OCI-LY1 (cell line): ENCODE measurements at regions not wholly inside any gene's neighbourhood (a gene's known extent, or its start where the extent isn't known, plus 50 kb on each side); places are given as distances from the start of the nearest gene placed in this dataset.

Experiments
- H2AFZ ChIP-seq: fragments of 200-600 bp; sonication (generic), shearing (Covaris generic); 2 replicates; pipeline ENCODE4 v1.6.0; 2014; ENCODE audit warnings: antibody characterized with exemption, mild to moderate bottlenecking, low read length
- H3F3A ChIP-seq: fragments of 200-600 bp; sonication (generic), shearing (Covaris generic); 2 replicates; pipeline ENCODE4 v1.6.0; 2014; ENCODE audit warnings: mild to moderate bottlenecking, antibody characterized with exemption, low read length, moderate library complexity; ENCODE audit not compliant: insufficient read depth
- H3K27ac ChIP-seq: fragments of 200-600 bp; sonication (generic); 2 replicates; pipeline ENCODE4 v1.5.1; 2014; ENCODE audit warnings: low read length, mixed run types, mild to moderate bottlenecking, low read depth; ENCODE audit not compliant: poor library complexity, severe bottlenecking
- H3K27me3 ChIP-seq: fragments of 200-600 bp; sonication (generic); 2 replicates; pipeline ENCODE4 v1.6.0; 2014; ENCODE audit warnings: antibody characterized with exemption, mild to moderate bottlenecking, low read length, moderate library complexity; ENCODE audit not compliant: insufficient read depth
- H3K36me3 ChIP-seq: fragments of 200-600 bp; sonication (generic); 2 replicates; pipeline ENCODE4 v1.6.1; 2014; ENCODE audit warnings: mild to moderate bottlenecking, antibody characterized with exemption, low read length, moderate library complexity, mixed read lengths; ENCODE audit not compliant: insufficient read depth
- H3K4me1 ChIP-seq: fragments of 200-600 bp; sonication (generic); 2 replicates; pipeline ENCODE4 v1.5.1; 2014; ENCODE audit warnings: mild to moderate bottlenecking, low read length, moderate library complexity; ENCODE audit not compliant: insufficient read depth, severe bottlenecking
- H3K4me2 ChIP-seq: fragments of 200-600 bp; sonication (generic), shearing (Covaris generic); 2 replicates; pipeline ENCODE4 v1.6.1; 2014; ENCODE audit warnings: low read length
- H3K4me3 ChIP-seq: fragments of 200-600 bp; sonication (generic); 2 replicates; pipeline ENCODE4 v1.5.1; 2014; ENCODE audit warnings: low read length, low read depth, mild to moderate bottlenecking, mixed read lengths; ENCODE audit not compliant: poor library complexity, severe bottlenecking
- H3K79me2 ChIP-seq: fragments of 200-600 bp; shearing (Covaris generic); 2 replicates; pipeline ENCODE4 v1.6.1; 2016; ENCODE audit warnings: mixed run types, low read length, mixed read lengths; ENCODE audit not compliant: insufficient read depth
- H3K9ac ChIP-seq: fragments of 200-600 bp; sonication (generic), shearing (Covaris generic); 2 replicates; pipeline ENCODE4 v1.6.1; 2014; ENCODE audit warnings: mild to moderate bottlenecking, low read length, mixed read lengths
- H3K9me2 ChIP-seq: fragments of 200-600 bp; sonication (generic), shearing (Covaris generic); 2 replicates; pipeline ENCODE4 v1.6.1; 2014; ENCODE audit warnings: low read depth, mild to moderate bottlenecking, low read length, mixed read lengths
- H3K9me3 ChIP-seq: fragments of 200-600 bp; shearing (Covaris generic); 2 replicates; pipeline ENCODE4 v1.6.1; 2014; ENCODE audit warnings: low read length, mixed read lengths
- H4K20me1 ChIP-seq: fragments of 200-600 bp; sonication (generic), shearing (Covaris generic); 2 replicates; pipeline ENCODE4 v1.6.0; 2016; ENCODE audit warnings: mild to moderate bottlenecking, low read length; ENCODE audit not compliant: insufficient read depth
- CTCF ChIP-seq: fragments of 200-600 bp; sonication (generic), shearing (Covaris generic); IDR thresholded peaks from 2 replicates; pipeline ENCODE4 v1.5.1; 2017; ENCODE audit warnings: mild to moderate bottlenecking, antibody characterized with exemption, low read length, moderate library complexity, mixed read lengths
- EZH2 ChIP-seq: fragments of 200-600 bp; sonication (generic), shearing (Covaris generic); IDR thresholded peaks from 2 replicates; pipeline ENCODE4 v1.8.0; 2017; ENCODE audit warnings: borderline replicate concordance, mixed run types, mild to moderate bottlenecking, antibody characterized with exemption, low read length, moderate library complexity, mixed read lengths

GRCh38 chr11:42913731-42914130, 398.1 kb upstream of the API5 start:
- Histone ChIP-seq H3K4me1 (no peaks in the 10 kb centered on the region), H3K79me2 (no peaks in the 10 kb centered on the region), H3K4me2 (no peak overlapping the region), H3K9me3 (no peaks in the 10 kb centered on the region), H3K36me3 (no peaks in the 10 kb centered on the region), H2AFZ (no peak overlapping the region), H4K20me1 (no peaks in the 10 kb centered on the region), H3K27ac (no peak overlapping the region), H3K27me3 (no peaks in the 10 kb centered on the region), H3K9me2 (no peaks in the 10 kb centered on the region), H3F3A (no peaks in the 10 kb centered on the region), H3K4me3 (no peak overlapping the region), H3K9ac (no peak overlapping the region)
- TF ChIP-seq EZH2 (no peak), CTCF (no peak)

GRCh38 chr11:42923651-42924050, 388.1 kb upstream of the API5 start:
- Histone ChIP-seq H3K9ac (no peak overlapping the region), H3K9me2 (no peaks in the 10 kb centered on the region), H3K4me1 (no peaks in the 10 kb centered on the region), H4K20me1 (no peaks in the 10 kb centered on the region), H3K4me3 (no peak overlapping the region), H3K27me3 (no peaks in the 10 kb centered on the region), H3K27ac (no peak overlapping the region), H3K79me2 (no peaks in the 10 kb centered on the region), H3K9me3 (no peaks in the 10 kb centered on the region), H3F3A (no peaks in the 10 kb centered on the region), H3K4me2 (no peak overlapping the region), H2AFZ (no peak overlapping the region), H3K36me3 (no peaks in the 10 kb centered on the region)
- TF ChIP-seq CTCF (no peak), EZH2 (no peak)

- Histone ChIP-seq H3K4me3 (no peak overlapping the region), H3F3A (no peaks in the 10 kb centered on the region), H3K9me2 (no peaks in the 10 kb centered on the region), H3K4me1 (no peaks in the 10 kb centered on the region), H3K27ac (no peak overlapping the region), H3K4me2 (no peak overlapping the region), H3K79me2 (no peaks in the 10 kb centered on the region), H3K9me3 (no peaks in the 10 kb centered on the region), H3K27me3 (no peaks in the 10 kb centered on the region), H3K9ac (no peak overlapping the region), H3K36me3 (no peaks in the 10 kb centered on the region), H4K20me1 (no peaks in the 10 kb centered on the region), H2AFZ (no peak overlapping the region)
- TF ChIP-seq EZH2 (no peak), CTCF (no peak)
These were observed 385.9 kb upstream of the API5 start for GRCh38 chr11:42925916-42926315.
